Fibroblast of lung (primary cell): ENCODE measurements at regions not wholly inside any gene's neighbourhood (a gene's known extent, or its start where the extent isn't known, plus 50 kb on each side); places are given as distances from the start of the nearest gene placed in this dataset.

Experiments used
- DNase-seq, 2 donors: peaks; one replicate each; pipeline versions ENCODE4 v3.0.0 to v3.0.0-alpha.2; 2010; ENCODE audit warnings: low read depth in 2 of 2
- H2AFZ ChIP-seq: 2 replicates; pipeline ENCODE4 v1.5.1; 2012; ENCODE audit warnings: low read length, control low read depth, inconsistent platforms
- H3K27ac ChIP-seq: 2 replicates; pipeline ENCODE4 v1.5.1; 2011; ENCODE audit warnings: low read length, control low read depth; ENCODE audit not compliant: insufficient read depth
- H3K27me3 ChIP-seq: 2 replicates; pipeline ENCODE4 v1.5.1; 2011; ENCODE audit warnings: mild to moderate bottlenecking, low read length; ENCODE audit not compliant: control insufficient read depth, insufficient read depth
- H3K36me3 ChIP-seq: 2 replicates; pipeline ENCODE4 v1.5.1; 2011; ENCODE audit warnings: low read length; ENCODE audit not compliant: control insufficient read depth, insufficient read depth
- H3K4me1 ChIP-seq: 2 replicates; pipeline ENCODE4 v1.5.1; 2011; ENCODE audit warnings: low read length; ENCODE audit not compliant: control insufficient read depth, insufficient read depth; ENCODE audit errors: extremely low read depth
- H3K4me2 ChIP-seq: 2 replicates; pipeline ENCODE4 v1.5.1; 2011; ENCODE audit warnings: low read length, control low read depth; ENCODE audit not compliant: insufficient read depth; ENCODE audit errors: extremely low read depth
- H3K4me3 ChIP-seq, 4 experiments: fragments of 200-600 bp in 1 of 4; sonication (generic) in 1 of 4; replicated peaks in 1 of 4; 2 replicates each; pipeline ENCODE4 v1.5.1; 2011 to 2016; ENCODE audit warnings: low read length in 4 of 4, low read depth in 3 of 4, mild to moderate bottlenecking in 3 of 4, control low read depth in 2 of 4, inconsistent platforms in 1 of 4, mixed read lengths in 1 of 4; ENCODE audit not compliant: insufficient read depth in 1 of 4; ENCODE audit errors: control extremely low read depth in 1 of 4
- H3K79me2 ChIP-seq: 2 replicates; pipeline ENCODE4 v1.5.1; 2012; ENCODE audit warnings: mild to moderate bottlenecking, low read length, inconsistent platforms; ENCODE audit not compliant: control insufficient read depth, insufficient read depth
- H3K9ac ChIP-seq: 2 replicates; pipeline ENCODE4 v1.5.1; 2011; ENCODE audit warnings: mild to moderate bottlenecking, low read length, control low read depth; ENCODE audit not compliant: insufficient read depth
- H3K9me3 ChIP-seq: 2 replicates; pipeline ENCODE4 v1.5.1; 2012; ENCODE audit warnings: low read depth, low read length; ENCODE audit not compliant: control insufficient read depth, insufficient read depth
- H4K20me1 ChIP-seq: 2 replicates; pipeline ENCODE4 v1.5.1; 2011; ENCODE audit warnings: low read length; ENCODE audit not compliant: control insufficient read depth, insufficient read depth; ENCODE audit errors: extremely low read depth
- CTCF ChIP-seq, 2 donors: IDR thresholded peaks in 1 of 2; conservative IDR thresholded peaks in 1 of 2; 1 replicate in 1 of 2; 2 replicates in 1 of 2; pipeline ENCODE4 v1.5.1; 2011 to 2012; ENCODE audit warnings: low read length in 2 of 2, control low read depth in 1 of 2, inconsistent platforms in 1 of 2, low read depth in 1 of 2, mild to moderate bottlenecking in 1 of 2
- EZH2 ChIP-seq: IDR thresholded peaks from 2 replicates; pipeline ENCODE4 v1.5.1; 2012; ENCODE audit warnings: low read length, control low read depth, mild to moderate bottlenecking; ENCODE audit errors: missing control alignments

- Histone ChIP-seq H3K36me3 (no peaks in the 10 kb centered on the region), H3K4me2 (no peak overlapping the region), H3K27me3 (no peaks in the 10 kb centered on the region), H3K27ac (no peak overlapping the region), H3K79me2 (no peaks in the 10 kb centered on the region), H3K9me3 (no peaks in the 10 kb centered on the region), H3K9ac (no peak overlapping the region), H4K20me1 (no peaks in the 10 kb centered on the region), H2AFZ (no peak overlapping the region), H3K4me3 (no peak overlapping the region), H3K4me1 (no peaks in the 10 kb centered on the region)
- DNase-seq = no peak
- TF ChIP-seq EZH2 (no peak), CTCF (conservative IDR thresholded peaks at IDR 0.05 in 1 of 2, IDR thresholded peaks at IDR 0.05 in 1 of 2; ENCODE audit: low read depth in 1 of 2, low read length in 2 of 2) (no peak)
These were observed 529.0 kb downstream of the ANKRD7 start for GRCh38 chr7:118753479-118753878.

- no peaks in the 10 kb centered on the region for H3K36me3 ChIP-seq
- no peak overlapping the region for H3K27ac ChIP-seq
- no peaks in the 10 kb centered on the region for H3K9me3 ChIP-seq
- no peaks in the 10 kb centered on the region for H3K79me2 ChIP-seq
- no peak overlapping the region for H2AFZ ChIP-seq
- H3K9ac ChIP-seq = no peak overlapping the region
- H3K4me2 ChIP-seq = no peak overlapping the region
- DNase-seq = no peak
- no peaks in the 10 kb centered on the region for H3K4me1 ChIP-seq
- H4K20me1 ChIP-seq = no peaks in the 10 kb centered on the region
- TF ChIP-seq CTCF (conservative IDR thresholded peaks at IDR 0.05 in 1 of 2, IDR thresholded peaks at IDR 0.05 in 1 of 2; ENCODE audit: low read depth in 1 of 2, low read length in 2 of 2) (no peak), EZH2 (no peak)
- no peak overlapping the region for H3K4me3 ChIP-seq
- no peaks in the 10 kb centered on the region for H3K27me3 ChIP-seq
These were observed 530.1 kb downstream of the ANKRD7 start for GRCh38 chr7:118754608-118755007.

GRCh38 chr7:118755067-118755625, 530.6 kb downstream of the ANKRD7 start:
- H3K4me2 ChIP-seq = no peak overlapping the region
- no peak for DNase-seq
- no peaks in the 10 kb centered on the region for H3K4me1 ChIP-seq
- no peak overlapping the region for H3K9ac ChIP-seq
- no peaks in the 10 kb centered on the region for H4K20me1 ChIP-seq
- H2AFZ ChIP-seq = no peak overlapping the region
- H3K27ac ChIP-seq = no peak overlapping the region
- H3K4me3 ChIP-seq = no peak overlapping the region
- no peaks in the 10 kb centered on the region for H3K27me3 ChIP-seq
- TF ChIP-seq CTCF (conservative IDR thresholded peaks at IDR 0.05 in 1 of 2, IDR thresholded peaks at IDR 0.05 in 1 of 2; ENCODE audit: low read depth in 1 of 2, low read length in 2 of 2) (no peak), EZH2 (no peak)
- no peaks in the 10 kb centered on the region for H3K79me2 ChIP-seq
- H3K9me3 ChIP-seq = no peaks in the 10 kb centered on the region
- no peaks in the 10 kb centered on the region for H3K36me3 ChIP-seq
